Gastrocnemius medialis (tissue), 4 donors: ENCODE measurements at regions not wholly inside any gene's neighbourhood (a gene's known extent, or its start where the extent isn't known, plus 50 kb on each side); places are given as distances from the start of the nearest gene placed in this dataset.

Experiments
- POLR2A ChIP-seq, 2 donors: fragments of 450-650 bp; IDR thresholded peaks; one replicate each; pipeline ENCODE4 v1.6.1; 2017; ENCODE audit warnings: antibody characterized with exemption in 2 of 2, mild to moderate bottlenecking in 2 of 2, moderate library complexity in 2 of 2
- TF ChIP-seq, protein P1 (sequence below), 5 experiments: fragments of 450-650 bp in 3 of 5; fragments of 200-600 bp in 2 of 5; sonication (generic) in 2 of 5; IDR thresholded peaks in 4 of 5; conservative IDR thresholded peaks in 1 of 5; 1 replicate in 4 of 5; 2 replicates in 1 of 5; pipeline ENCODE4 v1.5.1; 2016 to 2019; ENCODE audit warnings: antibody characterized with exemption in 5 of 5, mild to moderate bottlenecking in 3 of 5, moderate library complexity in 3 of 5

DNA sequence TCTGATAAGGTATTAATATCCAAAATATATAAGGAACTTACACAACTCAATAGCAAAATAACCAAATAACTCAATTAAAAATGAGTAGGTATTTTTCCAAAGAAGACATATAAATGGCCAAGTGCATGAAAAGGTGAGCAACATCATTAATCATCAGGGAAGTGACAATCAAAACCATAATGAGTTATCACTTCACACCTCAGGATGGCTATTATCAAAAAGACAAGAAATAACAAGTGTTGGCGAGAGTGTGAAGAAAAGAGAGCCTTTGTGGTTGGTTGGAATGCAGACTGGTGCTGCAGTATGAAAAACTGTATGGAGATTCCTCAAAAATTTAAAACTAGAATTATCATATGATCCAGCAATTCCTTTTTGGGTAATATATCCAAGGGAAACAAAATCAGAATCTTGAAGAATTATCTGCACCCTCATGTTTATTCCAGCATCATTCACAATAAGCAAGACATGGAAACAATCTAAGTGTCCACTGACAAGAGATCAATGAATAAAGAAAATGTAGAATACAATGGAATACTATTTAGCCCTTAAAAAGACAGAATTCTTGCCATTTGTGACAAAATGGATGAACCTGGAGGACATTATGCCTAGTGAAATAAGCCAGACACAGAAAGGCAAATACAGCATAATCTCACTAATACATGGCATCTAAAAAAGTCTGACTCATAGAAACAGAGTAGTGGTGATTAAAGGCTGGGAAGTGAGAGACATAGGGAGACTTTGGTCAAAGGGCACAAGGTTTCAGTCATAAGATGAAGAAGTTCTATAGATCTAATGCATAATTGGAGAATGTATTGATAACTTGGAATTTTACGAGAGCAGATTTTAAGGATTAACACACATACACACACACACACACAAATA lies 175.6 kb downstream of the FOXA2 start:
- TF ChIP-seq, protein P1, sequence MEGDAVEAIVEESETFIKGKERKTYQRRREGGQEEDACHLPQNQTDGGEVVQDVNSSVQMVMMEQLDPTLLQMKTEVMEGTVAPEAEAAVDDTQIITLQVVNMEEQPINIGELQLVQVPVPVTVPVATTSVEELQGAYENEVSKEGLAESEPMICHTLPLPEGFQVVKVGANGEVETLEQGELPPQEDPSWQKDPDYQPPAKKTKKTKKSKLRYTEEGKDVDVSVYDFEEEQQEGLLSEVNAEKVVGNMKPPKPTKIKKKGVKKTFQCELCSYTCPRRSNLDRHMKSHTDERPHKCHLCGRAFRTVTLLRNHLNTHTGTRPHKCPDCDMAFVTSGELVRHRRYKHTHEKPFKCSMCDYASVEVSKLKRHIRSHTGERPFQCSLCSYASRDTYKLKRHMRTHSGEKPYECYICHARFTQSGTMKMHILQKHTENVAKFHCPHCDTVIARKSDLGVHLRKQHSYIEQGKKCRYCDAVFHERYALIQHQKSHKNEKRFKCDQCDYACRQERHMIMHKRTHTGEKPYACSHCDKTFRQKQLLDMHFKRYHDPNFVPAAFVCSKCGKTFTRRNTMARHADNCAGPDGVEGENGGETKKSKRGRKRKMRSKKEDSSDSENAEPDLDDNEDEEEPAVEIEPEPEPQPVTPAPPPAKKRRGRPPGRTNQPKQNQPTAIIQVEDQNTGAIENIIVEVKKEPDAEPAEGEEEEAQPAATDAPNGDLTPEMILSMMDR (IDR thresholded peaks at IDR 0.05 in 4 of 5, conservative IDR thresholded peaks at IDR 0.05 in 1 of 5) = no peak
- no peak for TF ChIP-seq POLR2A (IDR thresholded peaks at IDR 0.05)
